WTC11 (cell line): ENCODE measurements at regions not wholly inside any gene's neighbourhood (a gene's known extent, or its start where the extent isn't known, plus 50 kb on each side); places are given as distances from the start of the nearest gene placed in this dataset.

ENCODE experiments used
- ATAC-seq: fragments of 200-7000 bp; cut with Tn5 transposase; 2 replicates; pipeline ENCODE4 v1.10.0; 2021; ENCODE audit warnings: mild to moderate bottlenecking, moderate library complexity
- CTCF ChIA-PET: fragments of 300-600 bp; sonication (Branson Sonifier 250); formaldehyde crosslinking; loops from one replicate; lab custom pipeline; 2021; ENCODE audit warnings: antibody characterized with exemption; lab: Charles Lee
- POLR2A ChIA-PET: fragments of 350-600 bp; sonication (Branson Sonifier 250); formaldehyde crosslinking; loops from one replicate; lab custom pipeline; 2021; ENCODE audit warnings: antibody characterized with exemption; lab: Charles Lee
- DNase-seq: peaks from one replicate; pipeline ENCODE4 v3.0.0; 2021; ENCODE audit warnings: low spot score
- H3K27ac Mint-ChIP-seq: 2 replicates; pipeline ENCODE4 v1.8.0; 2021; ENCODE audit warnings: mixed read lengths
- H3K27me3 Mint-ChIP-seq: 2 replicates; pipeline ENCODE4 v1.8.0; 2021; ENCODE audit warnings: low read depth, mild to moderate bottlenecking, moderate library complexity, mixed read lengths
- H3K36me3 Mint-ChIP-seq: 2 replicates; pipeline ENCODE4 v1.8.0; 2021; ENCODE audit warnings: mixed read lengths
- H3K4me1 Mint-ChIP-seq: 2 replicates; pipeline ENCODE4 v1.8.0; 2022; ENCODE audit warnings: mixed read lengths
- H3K4me3 Mint-ChIP-seq: 2 replicates; pipeline ENCODE4 v1.8.0; 2021; ENCODE audit warnings: mild to moderate bottlenecking, moderate library complexity, mixed read lengths
- H3K9me3 Mint-ChIP-seq: 2 replicates; pipeline ENCODE4 v1.8.0; 2021; ENCODE audit warnings: mixed read lengths
- ATF6 ChIP-seq: sonication (generic); formaldehyde crosslinking; IDR thresholded peaks from 2 replicates; pipeline ENCODE4 v1.8.1; 2023; ENCODE audit warnings: mild to moderate bottlenecking, missing genetic modification reagents
- CREB1 ChIP-seq: sonication (generic); formaldehyde crosslinking; IDR thresholded peaks from 2 replicates; pipeline ENCODE4 v1.8.0; 2023; ENCODE audit warnings: mild to moderate bottlenecking, missing genetic modification reagents
- E2F5 ChIP-seq: sonication (generic); formaldehyde crosslinking; IDR thresholded peaks from 2 replicates; pipeline ENCODE4 v1.8.1; 2022; ENCODE audit warnings: mild to moderate bottlenecking, moderate library complexity, missing genetic modification reagents
- EMX1 ChIP-seq: fragments of 250-450 bp; sonication (Bioruptor Pico); IDR thresholded peaks from 2 replicates; pipeline ENCODE4 v1.8.0; 2021; ENCODE audit warnings: mild to moderate bottlenecking
- ETV6 ChIP-seq: sonication (generic); formaldehyde crosslinking; IDR thresholded peaks from 2 replicates; pipeline ENCODE4 v1.8.1; 2022; ENCODE audit warnings: mild to moderate bottlenecking, missing genetic modification reagents
- GTF2I ChIP-seq: fragments of 250-450 bp; sonication (Bioruptor Pico); conservative IDR thresholded peaks from 2 replicates; pipeline ENCODE4 v1.4.0; 2021; ENCODE audit warnings: mild to moderate bottlenecking
- JAZF1 ChIP-seq: fragments of 250-450 bp; sonication (Bioruptor Pico); IDR thresholded peaks from 2 replicates; pipeline ENCODE4 v1.9.0; 2021; ENCODE audit warnings: moderate library complexity, mild to moderate bottlenecking, inconsistent platforms
- MXD4 ChIP-seq: fragments of 250-450 bp; sonication (Bioruptor Pico); IDR thresholded peaks from 2 replicates; pipeline ENCODE4 v1.8.0; 2021; ENCODE audit warnings: mild to moderate bottlenecking, moderate library complexity, borderline replicate concordance
- PRDM15 ChIP-seq: sonication (generic); formaldehyde crosslinking; IDR thresholded peaks from 2 replicates; pipeline ENCODE4 v1.8.0; 2022; ENCODE audit warnings: missing genetic modification reagents
- RORB ChIP-seq: fragments of 250-450 bp; sonication (Bioruptor Pico); IDR thresholded peaks from 2 replicates; pipeline ENCODE4 v1.9.0; 2021; ENCODE audit warnings: mild to moderate bottlenecking
- SMAD3 ChIP-seq: sonication (generic); formaldehyde crosslinking; IDR thresholded peaks from 2 replicates; pipeline ENCODE4 v1.8.0; 2022; ENCODE audit warnings: missing genetic modification reagents, mild to moderate bottlenecking, borderline replicate concordance
- TEAD1 ChIP-seq: sonication (generic); formaldehyde crosslinking; IDR thresholded peaks from 2 replicates; pipeline ENCODE4 v1.8.0; 2022; ENCODE audit warnings: mild to moderate bottlenecking, missing genetic modification reagents
- ZNF263 ChIP-seq: sonication (generic); formaldehyde crosslinking; IDR thresholded peaks from 2 replicates; pipeline ENCODE4 v1.8.1; 2022; ENCODE audit warnings: low read depth, mild to moderate bottlenecking, moderate library complexity, missing genetic modification reagents
- ZNF281 ChIP-seq: sonication (generic); formaldehyde crosslinking; IDR thresholded peaks from 2 replicates; pipeline ENCODE4 v1.8.0; 2023; ENCODE audit warnings: mild to moderate bottlenecking, missing genetic modification reagents
- ZNF396 ChIP-seq: fragments of 250-450 bp; sonication (Bioruptor Pico); IDR thresholded peaks from 2 replicates; pipeline ENCODE4 v1.8.0; 2021; ENCODE audit warnings: mild to moderate bottlenecking, moderate library complexity, borderline replicate concordance
- ZNF532 ChIP-seq: fragments of 250-450 bp; sonication (Bioruptor Pico); IDR thresholded peaks from 2 replicates; pipeline ENCODE4 v1.9.0; 2021; ENCODE audit warnings: mild to moderate bottlenecking, borderline replicate concordance

GRCh38 chr4:80136270-80136669, 61.0 kb upstream of the PRDM8 start:
- TF ChIP-seq CREB1 (CRISPR knock-in tag) (no peak), E2F5 (no peak)
- TF ChIP-seq, all 79 proteins: peak for 0
- H3K4me3 Mint-ChIP-seq = no peak overlapping the region
- ChIA-PET CTCF (no interaction called here), POLR2A (no interaction called here)
- H3K27me3 Mint-ChIP-seq = no peaks in the 10 kb centered on the region
- H3K36me3 Mint-ChIP-seq = no peaks in the 10 kb centered on the region
- no peak for DNase-seq
- no peaks in the 10 kb centered on the region for H3K4me1 Mint-ChIP-seq
- H3K27ac Mint-ChIP-seq = no peak overlapping the region
- no peaks in the 10 kb centered on the region for H3K9me3 Mint-ChIP-seq
- ATAC-seq = no peak

GRCh38 chr4:80135702-80136058, 61.6 kb upstream of the PRDM8 start:
- Mint-ChIP-seq H3K4me3 (no peak overlapping the region), H3K4me1 (no peaks in the 10 kb centered on the region), H3K27ac (no peak overlapping the region), H3K27me3 (no peaks in the 10 kb centered on the region), H3K36me3 (no peaks in the 10 kb centered on the region), H3K9me3 (no peaks in the 10 kb centered on the region)
- DNase-seq (no peak), ATAC-seq (no peak)
- ChIA-PET POLR2A (no interaction called here), CTCF (no interaction called here)
- TF ChIP-seq E2F5 (no peak), ZNF263 (CRISPR knock-in tag) (no peak), ZNF281 (CRISPR knock-in tag) (no peak), CREB1 (CRISPR knock-in tag) (no peak), MXD4 (CRISPR knock-in tag) (no peak), TEAD1 (no peak), PRDM15 (CRISPR knock-in tag) (no peak), ETV6 (CRISPR knock-in tag) (no peak)

GRCh38 chr4:80134936-80135701, 62.1 kb upstream of the ANTXR2 start:
- ATAC-seq (no peak), DNase-seq (no peak)
- POLR2A ChIA-PET = no interaction called here
- no peaks in the 10 kb centered on the region for H3K36me3 Mint-ChIP-seq
- no peaks in the 10 kb centered on the region for H3K27me3 Mint-ChIP-seq
- no peak overlapping the region for H3K27ac Mint-ChIP-seq
- no peaks in the 10 kb centered on the region for H3K4me1 Mint-ChIP-seq
- no peaks in the 10 kb centered on the region for H3K9me3 Mint-ChIP-seq
- H3K4me3 Mint-ChIP-seq = no peak overlapping the region
- CTCF ChIA-PET = no interaction called here
- TF ChIP-seq ZNF396 (no peak), GTF2I (CRISPR knock-in tag) (no peak), EMX1 (no peak), RORB (CRISPR knock-in tag) (no peak), JAZF1 (CRISPR knock-in tag) (no peak), ZNF532 (no peak), SMAD3 (no peak), ATF6 (CRISPR knock-in tag) (no peak)
